Nucleus accumbens (tissue), 56 donors: ENCODE measurements at regions not wholly inside any gene's neighbourhood (a gene's known extent, or its start where the extent isn't known, plus 50 kb on each side); places are given as distances from the start of the nearest gene placed in this dataset.

ENCODE experiments used
- DNase-seq, 56 donors: peaks; one replicate each; lab custom pipeline; 2025; lab: John Stamatoyannopoulos, UW

- DNase-seq = no peak
Observed at GRCh38 chr3:79869461-79870312, 101.9 kb upstream of the ROBO1 start.

GRCh38 chr3:79866162-79866561 is 98.4 kb upstream of the ROBO1 start:
- no peak for DNase-seq

GRCh38 chr3:79864077-79864476 is 96.3 kb upstream of the ROBO1 start:
- no peak for DNase-seq

GRCh38 chr3:79848876-79849275 is 81.1 kb upstream of the ROBO1 start:
- DNase-seq = no peak

GRCh38 chr3:79847928-79848327 is 80.1 kb upstream of the ROBO1 start:
- DNase-seq = no peak

GRCh38 chr3:79846148-79846933 is 78.5 kb upstream of the ROBO1 start:
- DNase-seq = no peak

DNA sequence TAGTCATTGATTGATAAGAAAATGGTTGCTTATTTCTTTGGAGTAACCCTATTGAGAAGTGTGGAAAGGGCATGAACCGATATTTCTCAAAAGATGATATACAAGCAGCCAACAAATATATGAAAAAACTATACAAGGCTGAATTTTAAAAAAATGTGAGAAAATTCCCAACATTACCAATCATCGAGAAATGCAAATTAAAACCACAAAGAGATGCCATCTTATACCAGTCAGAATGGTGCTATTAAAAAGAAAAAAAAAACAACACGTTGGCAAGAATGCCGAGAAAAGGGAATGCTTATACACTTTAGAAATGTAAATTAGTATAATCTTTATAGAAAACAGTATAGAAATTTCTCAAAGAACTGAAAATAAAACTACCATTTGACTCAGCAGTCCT is 77.7 kb upstream of the ROBO1 start:
- DNase-seq = no peak

DNA sequence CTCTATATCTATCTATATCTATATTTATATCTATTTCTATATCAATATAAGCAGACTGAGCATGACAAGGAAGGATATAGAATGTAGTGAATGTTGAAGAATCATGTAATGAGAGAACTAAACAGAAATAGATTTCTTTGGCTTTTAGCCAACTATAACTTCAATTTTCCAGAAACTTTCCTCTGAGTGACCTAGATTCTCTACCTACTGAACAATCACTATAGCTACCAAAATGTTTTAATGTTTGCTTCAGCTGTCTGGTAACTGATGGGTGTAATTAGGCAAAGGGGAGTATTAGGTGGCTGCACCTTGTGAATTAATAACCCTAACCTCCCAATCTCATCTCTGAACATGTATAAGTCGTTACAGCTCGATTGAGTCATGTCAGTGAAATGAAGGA is 76.4 kb upstream of the ROBO1 start:
- no peak for DNase-seq

DNA sequence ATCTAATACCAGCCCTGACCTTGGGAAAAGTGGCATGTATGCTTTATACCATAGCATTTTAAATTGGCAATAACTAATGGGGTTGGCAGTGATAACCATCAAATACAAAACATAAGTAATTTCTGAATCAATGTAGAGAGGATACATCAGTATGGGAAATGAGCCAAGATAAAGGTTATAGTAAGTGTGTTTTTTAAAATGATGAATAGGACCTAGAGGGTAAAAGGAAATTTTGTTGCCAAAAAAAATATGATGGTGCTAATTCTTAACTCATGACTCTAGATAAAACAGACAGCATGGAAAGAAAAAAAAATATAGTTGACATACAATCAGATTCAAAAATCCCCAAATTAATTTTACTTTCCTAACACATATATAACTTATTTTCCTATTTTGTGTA is 75.4 kb upstream of the ROBO1 start:
- DNase-seq = no peak

DNA sequence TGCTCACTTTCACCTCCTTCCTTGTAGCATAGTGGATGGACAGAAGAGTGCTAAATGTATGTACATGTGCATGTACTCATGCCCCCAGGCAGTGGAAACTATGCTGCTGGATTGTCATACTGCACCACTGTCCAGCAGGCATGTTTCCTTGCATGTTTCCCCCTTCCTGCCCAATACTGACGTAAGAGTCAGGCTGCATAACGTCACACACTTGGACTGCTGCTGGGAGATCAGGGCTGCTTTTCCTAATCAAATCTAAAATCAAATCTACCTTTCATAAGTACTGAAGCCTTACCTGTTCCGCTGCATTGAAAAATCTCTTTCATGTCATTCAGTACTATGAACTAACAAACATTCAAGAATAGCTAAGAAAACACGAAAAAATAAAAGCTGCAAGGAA is 67.9 kb upstream of the ROBO1 start:
- DNase-seq = no peak

DNA sequence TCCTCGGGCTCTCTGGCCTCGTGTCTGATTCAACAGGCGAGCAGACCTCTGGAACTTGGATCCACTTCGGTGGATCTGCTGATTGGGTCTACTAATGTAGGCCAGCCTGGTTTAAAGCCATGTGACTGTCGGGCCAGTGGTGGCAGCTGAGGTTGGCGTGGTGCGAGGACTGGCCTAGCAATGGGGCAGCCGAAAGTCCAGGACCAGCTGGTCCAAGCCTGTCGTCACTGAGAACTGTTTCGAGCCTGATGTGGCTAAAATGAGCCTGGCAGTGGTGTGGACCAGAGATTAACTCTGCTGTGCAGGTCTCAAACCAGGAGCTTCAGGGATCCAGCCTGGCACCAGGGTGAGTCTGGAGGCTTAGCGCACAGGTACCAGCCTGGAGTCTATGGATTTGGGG is 56.4 kb upstream of the ROBO1 start:
- DNase-seq = no peak

DNA sequence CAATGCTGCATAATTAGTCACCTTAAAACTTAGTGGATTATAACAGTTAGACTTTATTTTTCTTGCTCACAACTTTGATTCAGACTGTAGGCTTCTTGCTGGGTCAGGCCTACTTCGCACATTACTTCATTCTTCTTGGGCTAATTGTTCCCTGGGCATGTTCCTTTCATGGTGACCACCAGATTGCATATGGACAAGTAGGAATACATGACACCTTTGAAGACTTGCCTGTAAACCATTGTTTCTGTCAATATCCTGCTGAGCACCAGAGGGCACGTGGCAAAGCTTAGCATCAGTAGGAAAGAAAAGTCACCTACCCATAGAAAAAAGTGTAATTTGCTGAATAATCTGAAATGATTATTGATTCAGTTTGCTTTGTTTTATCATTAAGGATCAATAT is 54.3 kb upstream of the ROBO1 start:
- DNase-seq = no peak

- DNase-seq = no peak
Observed at GRCh38 chr3:79820089-79820488, 52.3 kb upstream of the ROBO1 start.

GRCh38 chr3:79818015-79818414 is 50.2 kb upstream of the ROBO1 start:
- DNase-seq = no peak
